Hippocampal formation (tissue), 2 donors: ENCODE measurements at regions not wholly inside any gene's neighbourhood (a gene's known extent, or its start where the extent isn't known, plus 50 kb on each side); places are given as distances from the start of the nearest gene placed in this dataset.
A peak's percentile ranks its signal among the peaks of the same experiment; 100 is the strongest.

Experiments
- DNase-seq, 2 donors: peaks; one replicate each; lab custom pipeline; 2025; lab: John Stamatoyannopoulos, UW

DNA sequence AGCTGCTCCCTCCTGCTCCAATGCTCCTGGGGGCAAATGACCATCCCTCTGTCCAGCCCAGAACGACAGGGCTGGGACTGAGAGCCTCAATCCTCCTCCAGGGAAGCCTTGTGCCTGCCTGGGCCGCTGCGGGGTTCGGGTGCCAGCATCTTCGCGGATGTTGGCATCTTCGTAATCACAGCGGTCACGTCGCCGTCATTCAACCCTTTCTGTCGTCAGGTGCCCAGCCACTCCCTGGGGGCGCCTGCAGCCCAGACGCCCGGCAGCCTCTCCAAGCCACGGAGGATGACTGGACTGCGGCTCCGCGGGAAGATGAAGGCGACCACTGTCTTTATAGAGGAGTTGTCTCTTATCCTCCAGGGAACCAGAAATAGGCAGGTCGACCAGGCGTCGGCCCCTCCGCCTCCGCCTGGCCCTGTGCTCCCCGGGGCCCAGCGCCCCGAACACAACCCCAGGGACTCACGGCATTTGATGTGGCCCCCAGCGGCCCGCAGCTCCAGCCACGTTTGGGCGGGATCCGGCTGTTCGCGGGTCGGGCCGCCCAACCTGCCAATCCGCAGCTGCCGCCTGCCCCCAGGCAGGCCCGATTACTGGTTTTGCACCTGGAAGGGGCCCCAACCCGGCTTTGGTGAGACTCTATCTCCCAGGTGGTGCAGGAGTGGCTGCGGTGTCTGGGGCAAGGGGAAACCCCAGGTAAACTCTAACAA is 113.9 kb downstream of the THNSL2 start:
- DNase-seq = no peak

DNA sequence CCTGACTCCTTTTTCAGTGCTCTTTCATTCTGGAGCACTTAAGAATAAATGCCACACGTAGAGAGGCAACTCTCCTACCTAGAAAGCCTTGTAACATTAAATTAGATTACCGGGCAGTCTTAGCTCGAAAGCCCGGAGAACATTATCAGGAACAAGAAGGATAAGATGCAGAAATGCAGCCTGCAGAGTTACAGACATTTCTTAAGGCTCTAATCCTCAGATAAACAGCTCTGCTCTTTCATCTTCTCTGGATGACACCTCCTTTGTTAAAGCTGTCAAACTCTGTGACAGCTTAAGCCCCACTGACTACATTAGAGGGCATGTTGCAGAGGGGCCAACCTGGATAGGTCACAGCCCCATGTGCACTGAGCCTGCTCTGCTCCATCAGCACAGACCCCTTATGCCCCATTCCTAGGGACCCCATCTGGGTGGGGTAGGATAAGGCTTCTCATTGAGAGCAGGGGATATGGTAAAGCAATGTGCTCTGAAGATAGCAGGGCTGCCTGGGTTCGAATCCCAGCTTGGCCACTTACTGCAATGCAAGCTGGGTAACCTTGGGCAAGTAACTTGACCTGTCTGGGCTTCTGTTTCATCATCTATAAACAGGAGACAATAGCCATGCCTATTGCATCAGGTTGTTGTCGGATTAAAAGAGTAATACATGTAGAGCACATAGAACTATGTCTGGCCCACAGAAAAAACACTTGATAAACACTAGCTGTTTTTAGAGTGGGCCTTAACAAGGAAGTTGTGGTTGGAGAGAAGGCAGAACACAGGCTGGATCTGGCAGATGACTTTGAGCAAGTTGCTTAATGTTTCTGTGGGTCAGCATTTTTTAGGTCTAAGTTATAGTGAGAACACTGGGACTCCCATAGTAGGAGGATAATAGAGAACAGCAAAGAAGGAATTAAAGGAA is 111.4 kb downstream of the THNSL2 start:
- peak in 1 of 2 donors; percentile 29 for DNase-seq

GRCh38 chr2:88269836-88270235 is 99.7 kb downstream of the THNSL2 start:
- no peak for DNase-seq

DNA sequence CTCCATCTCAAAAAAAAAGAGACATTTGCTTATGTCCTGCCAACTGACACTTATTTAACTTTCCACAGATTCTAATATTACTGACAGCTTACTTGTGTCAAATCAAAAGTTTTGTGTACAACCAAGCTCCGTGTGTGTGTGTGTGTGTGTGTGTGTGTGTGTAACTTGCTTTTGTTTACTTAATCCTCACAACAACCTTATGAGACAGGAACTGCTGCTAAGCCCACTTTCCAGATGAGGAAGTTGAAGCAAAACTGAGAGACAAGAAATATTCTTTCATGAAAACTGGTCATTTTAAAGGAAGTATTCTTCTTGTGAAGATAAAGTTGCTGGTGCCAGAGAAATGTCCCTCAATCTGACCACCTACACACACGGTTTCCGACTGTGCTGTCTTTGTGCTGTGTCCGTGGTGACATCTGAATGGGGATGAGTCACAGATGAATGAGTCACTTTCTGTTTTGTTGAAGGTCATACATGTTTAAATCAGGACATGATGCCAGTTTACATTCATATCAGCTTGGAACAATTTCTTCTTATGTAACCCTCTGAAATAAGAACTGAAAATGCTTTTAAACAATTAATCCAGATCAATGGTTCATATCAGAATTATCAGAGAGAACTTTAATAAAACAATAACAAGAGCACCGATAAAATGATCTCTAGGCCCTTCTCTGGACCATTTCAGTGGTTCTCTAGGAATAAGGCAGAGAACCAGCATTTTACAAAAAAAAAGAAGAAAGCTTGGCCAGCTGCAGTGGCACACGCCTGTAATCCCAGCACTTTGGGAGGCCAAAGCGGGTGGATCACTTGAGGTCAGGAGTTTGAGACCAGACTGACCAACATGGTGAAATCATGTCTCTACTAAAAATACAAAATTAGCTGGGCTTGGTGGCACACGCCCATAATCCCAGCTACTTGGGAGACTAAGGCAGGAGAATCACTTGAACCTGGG is 95.5 kb downstream of the THNSL2 start:
- no peak for DNase-seq

DNA sequence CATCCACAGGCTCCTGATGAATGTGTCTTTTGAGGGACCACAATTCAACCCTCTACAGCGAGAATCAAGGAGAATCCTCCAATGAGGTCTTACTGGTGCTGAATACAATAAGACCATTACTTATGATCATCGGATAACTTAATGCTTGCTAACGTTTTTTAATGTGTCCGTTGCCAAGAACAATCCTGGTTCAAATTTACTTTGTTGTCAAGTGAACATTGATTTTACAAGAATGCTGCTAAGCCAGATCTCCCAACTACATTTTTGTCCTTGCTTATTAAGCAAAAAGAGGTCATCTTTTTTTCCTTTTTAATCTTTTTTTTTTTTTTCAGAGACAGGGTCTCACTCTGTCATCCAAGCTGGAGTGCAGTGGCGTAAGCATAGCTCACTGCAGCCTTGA is 93.7 kb downstream of the THNSL2 start:
- DNase-seq = no peak

DNA sequence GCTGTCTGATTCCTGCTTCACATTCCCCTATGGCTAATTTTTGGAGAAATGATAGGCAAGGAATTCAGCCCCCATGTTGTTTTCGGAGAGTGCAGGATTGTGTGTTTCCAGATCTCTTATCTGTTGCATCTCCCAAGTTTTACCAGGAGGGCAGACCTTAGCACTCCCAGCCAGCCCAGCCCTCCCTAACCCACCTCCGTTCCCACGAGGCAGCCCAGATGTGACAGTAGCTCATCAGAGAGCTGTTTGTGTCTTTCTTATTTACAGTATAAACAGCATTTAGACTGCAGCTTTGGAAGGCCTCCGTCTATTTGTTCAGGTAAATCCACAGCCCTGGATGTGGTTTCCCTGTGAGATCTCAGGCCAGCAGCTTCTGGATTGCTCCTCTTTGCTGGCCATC is 91.6 kb downstream of the THNSL2 start:
- no peak for DNase-seq

GRCh38 chr2:88258208-88258607 is 88.1 kb downstream of the THNSL2 start:
- no peak for DNase-seq

- DNase-seq = no peak
Observed at GRCh38 chr2:88254437-88255091, 84.4 kb downstream of the THNSL2 start.

GRCh38 chr2:88253997-88254396 is 83.9 kb downstream of the THNSL2 start:
- DNase-seq = no peak

- no peak for DNase-seq
Observed at GRCh38 chr2:88253375-88253774, 83.2 kb downstream of the THNSL2 start.

GRCh38 chr2:88252646-88253045 is 82.5 kb downstream of the THNSL2 start:
- DNase-seq = no peak

DNA sequence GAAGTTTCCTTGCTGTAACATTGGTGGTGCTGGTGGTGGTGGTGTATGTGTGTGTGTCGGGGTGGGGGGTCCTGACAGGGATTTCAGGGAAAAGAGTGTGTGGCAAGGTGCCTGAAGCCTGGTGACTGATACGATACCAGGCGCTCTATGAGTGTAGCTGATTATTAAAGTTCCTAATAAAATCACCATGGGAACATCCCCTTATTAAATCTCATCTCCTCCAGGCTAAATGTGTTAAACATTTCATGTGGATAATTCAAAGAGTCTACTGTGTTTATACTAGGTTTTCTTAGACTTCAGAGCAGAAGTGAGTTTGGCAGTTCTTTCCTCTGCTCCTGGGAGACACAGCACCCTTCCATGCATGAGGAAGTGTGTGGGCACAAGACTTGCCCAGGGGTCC is 82.0 kb downstream of the THNSL2 start:
- no peak for DNase-seq

DNA sequence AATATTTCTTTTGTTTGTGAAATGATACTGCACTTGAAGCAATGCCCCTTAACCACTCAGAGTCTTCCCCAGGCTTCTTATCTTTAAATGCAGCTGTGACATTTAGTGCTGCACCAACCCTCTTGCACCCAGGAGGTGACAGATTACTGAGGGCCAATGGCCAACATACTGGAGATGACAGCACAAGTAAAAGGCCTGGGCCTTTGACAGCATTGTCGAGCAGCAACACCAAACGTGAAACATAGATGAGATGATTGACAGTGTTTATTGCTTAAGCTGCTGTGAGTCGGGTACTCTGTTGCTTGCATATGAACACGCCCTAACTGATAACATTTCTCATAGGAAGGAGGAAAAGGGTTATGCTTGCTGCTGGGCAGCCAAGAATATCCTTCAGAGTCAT is 80.3 kb downstream of the THNSL2 start:
- no peak for DNase-seq

GRCh38 chr2:88248280-88248828 is 78.2 kb downstream of the THNSL2 start:
- DNase-seq = no peak

- DNase-seq = no peak
Observed at GRCh38 chr2:88247531-88247930, 77.4 kb downstream of the THNSL2 start.

- no peak for DNase-seq
Observed at GRCh38 chr2:88245109-88245508, 75.0 kb downstream of the THNSL2 start.

- DNase-seq = no peak
Observed at GRCh38 chr2:88239781-88240180, 69.6 kb downstream of the THNSL2 start.

GRCh38 chr2:88236666-88237065 is 66.5 kb downstream of the THNSL2 start:
- DNase-seq = no peak
